ENCODE measurements at regions not wholly inside any gene's neighbourhood (a gene's known extent, or its start where the extent isn't known, plus 50 kb on each side); places are given as distances from the start of the nearest gene placed in this dataset.

DNA sequence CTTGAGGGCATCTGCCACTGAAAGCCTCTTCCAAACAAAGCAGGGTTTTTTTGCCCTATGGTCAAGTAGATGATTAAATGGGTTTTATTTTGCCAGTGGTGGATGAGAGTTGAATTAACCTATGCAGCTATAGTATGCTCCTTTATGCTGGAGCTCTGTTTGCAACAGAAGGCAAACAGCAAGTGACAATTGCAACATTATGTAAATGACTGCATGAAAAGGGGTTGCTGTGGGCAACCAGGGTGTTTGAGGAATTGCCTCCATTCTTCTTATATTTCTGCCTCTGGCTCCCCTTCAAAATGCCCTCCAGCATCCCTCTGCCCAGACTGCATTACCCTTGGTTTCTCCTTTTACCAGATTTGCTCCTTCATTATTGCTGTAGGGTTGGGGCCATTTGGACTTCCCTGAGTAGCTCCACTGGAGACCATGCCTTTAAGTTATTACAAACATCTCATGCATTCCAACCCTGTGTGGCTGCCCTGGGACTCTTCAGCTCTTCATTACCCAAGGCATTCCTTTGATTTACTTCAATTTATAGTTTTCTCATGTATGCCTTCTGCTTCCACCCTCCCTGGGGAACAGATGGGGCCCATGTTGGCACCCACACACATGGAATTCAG lies 398.4 kb downstream of the PRDM2 start:
- TF ChIP-seq, protein P1, sequence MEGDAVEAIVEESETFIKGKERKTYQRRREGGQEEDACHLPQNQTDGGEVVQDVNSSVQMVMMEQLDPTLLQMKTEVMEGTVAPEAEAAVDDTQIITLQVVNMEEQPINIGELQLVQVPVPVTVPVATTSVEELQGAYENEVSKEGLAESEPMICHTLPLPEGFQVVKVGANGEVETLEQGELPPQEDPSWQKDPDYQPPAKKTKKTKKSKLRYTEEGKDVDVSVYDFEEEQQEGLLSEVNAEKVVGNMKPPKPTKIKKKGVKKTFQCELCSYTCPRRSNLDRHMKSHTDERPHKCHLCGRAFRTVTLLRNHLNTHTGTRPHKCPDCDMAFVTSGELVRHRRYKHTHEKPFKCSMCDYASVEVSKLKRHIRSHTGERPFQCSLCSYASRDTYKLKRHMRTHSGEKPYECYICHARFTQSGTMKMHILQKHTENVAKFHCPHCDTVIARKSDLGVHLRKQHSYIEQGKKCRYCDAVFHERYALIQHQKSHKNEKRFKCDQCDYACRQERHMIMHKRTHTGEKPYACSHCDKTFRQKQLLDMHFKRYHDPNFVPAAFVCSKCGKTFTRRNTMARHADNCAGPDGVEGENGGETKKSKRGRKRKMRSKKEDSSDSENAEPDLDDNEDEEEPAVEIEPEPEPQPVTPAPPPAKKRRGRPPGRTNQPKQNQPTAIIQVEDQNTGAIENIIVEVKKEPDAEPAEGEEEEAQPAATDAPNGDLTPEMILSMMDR (IDR thresholded peaks at IDR 0.05; ENCODE audit: extremely low read depth, insufficient read depth, missing control alignments) = no peak
- in situ Hi-C loops (cut with MboI; ENCODE audit: low pct_unique_long_range_greater_than_20kb, low sequenced_read_pairs, unreplicated experiment) = no loop called here
- DNase-seq (ENCODE audit: low spot score) = no peak

DNA sequence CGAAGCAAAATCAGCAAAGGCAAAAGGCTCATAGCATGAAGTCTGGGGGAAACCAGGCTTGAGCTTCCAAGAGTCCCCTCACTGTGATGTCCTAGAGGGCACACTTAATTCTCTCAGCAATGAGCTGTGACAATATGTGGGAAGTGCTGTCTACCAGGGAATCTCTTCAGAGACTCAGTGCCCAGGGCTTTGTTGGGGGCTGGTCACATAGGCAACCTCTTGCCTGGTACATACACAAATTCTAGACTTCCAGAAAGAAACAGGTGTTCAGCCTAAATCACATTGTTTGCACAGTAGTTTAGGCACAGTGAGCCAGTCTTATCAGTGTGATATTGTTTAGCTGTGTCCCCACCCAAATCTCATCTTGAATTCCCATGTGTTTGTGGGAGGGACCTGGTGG lies 400.5 kb downstream of the PRDM2 start:
- TF ChIP-seq, protein P1 (IDR thresholded peaks at IDR 0.05; ENCODE audit: extremely low read depth, insufficient read depth, missing control alignments) = no peak
- in situ Hi-C loops (cut with MboI; ENCODE audit: low pct_unique_long_range_greater_than_20kb, low sequenced_read_pairs, unreplicated experiment) = loop anchor here (25.0 kb wide), 1 partner anchor 937 kb away; no protein-coding TSS in a partner anchor
- no peak for DNase-seq (ENCODE audit: low spot score)

DNA sequence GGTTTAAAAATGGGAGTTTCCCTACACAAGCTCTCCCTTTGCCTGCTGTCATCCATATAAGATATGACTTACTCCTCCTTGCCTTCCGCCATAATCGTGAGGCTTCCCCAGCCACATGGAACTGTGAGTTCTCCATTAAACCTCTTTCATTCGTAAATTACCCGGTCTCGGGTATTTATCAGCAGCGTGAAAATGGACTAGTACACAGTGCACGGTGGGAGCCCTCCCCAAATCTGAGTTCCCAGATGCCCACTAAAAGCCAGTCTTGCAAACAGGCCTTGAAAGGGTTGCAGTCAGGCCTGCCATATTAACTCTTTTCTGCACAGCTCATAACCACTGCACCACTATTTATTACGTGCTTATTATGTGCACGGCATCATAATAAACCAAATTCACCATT lies 400.9 kb downstream of the PRDM2 start:
- no peak for DNase-seq (ENCODE audit: low spot score)
- in situ Hi-C loops (cut with MboI; ENCODE audit: low pct_unique_long_range_greater_than_20kb, low sequenced_read_pairs, unreplicated experiment) = loop anchor here (25.0 kb wide), 1 partner anchor 936 kb away; no protein-coding TSS in a partner anchor
- TF ChIP-seq, protein P1 (IDR thresholded peaks at IDR 0.05; ENCODE audit: extremely low read depth, insufficient read depth, missing control alignments) = no peak

DNA sequence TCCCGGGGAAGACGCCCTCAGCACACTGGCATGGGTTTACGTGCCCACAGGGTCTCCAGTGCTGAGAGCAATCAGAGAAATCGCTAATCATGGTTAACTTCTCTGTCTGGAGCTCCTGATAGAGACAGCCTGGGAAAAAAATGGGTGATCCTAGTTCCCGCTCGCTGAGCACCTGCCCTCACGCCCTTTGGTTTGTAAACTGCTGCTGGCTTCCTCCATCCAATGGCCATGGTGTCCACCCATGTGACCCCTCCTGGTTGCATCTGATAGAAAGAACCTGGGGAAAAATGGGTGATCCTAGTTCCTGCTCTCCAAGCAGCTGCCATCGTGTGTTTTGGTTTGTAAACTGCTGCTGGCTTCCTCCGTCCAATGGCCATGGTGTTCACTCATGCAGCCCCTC lies 402.2 kb downstream of the PRDM2 start:
- TF ChIP-seq, protein P1 (IDR thresholded peaks at IDR 0.05; ENCODE audit: extremely low read depth, insufficient read depth, missing control alignments) = no peak
- no peak for DNase-seq (ENCODE audit: low spot score)
- in situ Hi-C loops (cut with MboI; ENCODE audit: low pct_unique_long_range_greater_than_20kb, low sequenced_read_pairs, unreplicated experiment) = loop anchor here (25.0 kb wide), 1 partner anchor 935 kb away; no protein-coding TSS in a partner anchor

DNA sequence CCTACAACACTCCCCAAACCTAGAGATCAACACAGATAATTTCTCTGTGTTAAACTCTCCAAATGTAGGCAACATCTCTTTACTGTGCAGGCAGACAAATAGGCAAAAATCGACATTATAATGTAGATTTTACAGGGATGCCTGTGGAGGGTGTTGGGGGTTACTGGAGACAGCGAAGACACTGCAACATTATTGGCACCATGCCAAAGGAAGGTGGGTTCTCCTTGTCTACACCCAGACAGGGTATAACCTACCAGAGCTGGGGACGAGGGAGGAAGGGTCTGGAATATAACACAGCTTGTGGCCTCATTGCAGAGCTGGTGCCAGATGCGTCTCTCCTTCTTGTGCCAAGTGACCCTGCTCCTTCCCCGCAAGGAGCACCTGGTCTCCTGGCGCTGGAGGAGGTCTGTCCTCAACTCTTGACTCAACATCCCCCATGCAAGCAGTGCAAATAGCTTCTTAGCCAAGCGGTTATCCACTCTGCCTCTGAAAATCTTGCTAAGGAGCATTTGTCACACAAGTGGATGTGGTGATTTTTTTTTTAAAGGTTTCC lies 404.0 kb downstream of the PRDM2 start:
- TF ChIP-seq, protein P1 (IDR thresholded peaks at IDR 0.05; ENCODE audit: extremely low read depth, insufficient read depth, missing control alignments) = no peak
- no peak for DNase-seq (ENCODE audit: low spot score)
- in situ Hi-C loops (cut with MboI; ENCODE audit: low pct_unique_long_range_greater_than_20kb, low sequenced_read_pairs, unreplicated experiment) = loop anchor here (25.0 kb wide), 1 partner anchor 933 kb away; no protein-coding TSS in a partner anchor

DNA sequence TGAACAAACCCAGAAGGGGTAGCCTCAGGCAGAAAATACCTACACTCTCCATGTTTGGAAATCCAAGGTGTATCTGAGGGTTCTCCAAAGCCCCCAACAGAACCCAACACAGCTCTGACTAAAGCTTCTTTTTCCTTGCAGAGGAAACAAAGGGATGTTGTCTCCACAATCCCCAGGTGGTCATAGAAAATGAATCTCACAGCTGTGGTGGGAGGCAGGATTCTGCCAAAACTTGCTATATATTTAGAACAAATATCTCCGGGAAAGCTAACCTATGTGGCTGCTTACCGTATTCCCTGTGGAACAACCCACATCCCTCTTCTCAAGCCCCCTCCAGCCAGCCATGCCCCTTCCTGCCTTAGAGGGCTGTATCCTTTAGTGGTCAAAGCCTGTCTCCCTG lies 406.1 kb downstream of the PRDM2 start:
- in situ Hi-C loops (cut with MboI; ENCODE audit: low pct_unique_long_range_greater_than_20kb, low sequenced_read_pairs, unreplicated experiment) = loop anchor here (25.0 kb wide), 1 partner anchor 931 kb away; no protein-coding TSS in a partner anchor
- no peak for DNase-seq (ENCODE audit: low spot score)
- TF ChIP-seq, protein P1 (IDR thresholded peaks at IDR 0.05; ENCODE audit: extremely low read depth, insufficient read depth, missing control alignments) = no peak

Data from GM13977 (cell line).